OCI-LY1 (cell line): ENCODE measurements at regions not wholly inside any gene's neighbourhood (a gene's known extent, or its start where the extent isn't known, plus 50 kb on each side); places are given as distances from the start of the nearest gene placed in this dataset.

Source experiments
- H2AFZ ChIP-seq: fragments of 200-600 bp; sonication (generic), shearing (Covaris generic); 2 replicates; pipeline ENCODE4 v1.6.0; 2014; ENCODE audit warnings: antibody characterized with exemption, mild to moderate bottlenecking, low read length
- H3F3A ChIP-seq: fragments of 200-600 bp; sonication (generic), shearing (Covaris generic); 2 replicates; pipeline ENCODE4 v1.6.0; 2014; ENCODE audit warnings: mild to moderate bottlenecking, antibody characterized with exemption, low read length, moderate library complexity; ENCODE audit not compliant: insufficient read depth
- H3K27ac ChIP-seq: fragments of 200-600 bp; sonication (generic); 2 replicates; pipeline ENCODE4 v1.5.1; 2014; ENCODE audit warnings: low read length, mixed run types, mild to moderate bottlenecking, low read depth; ENCODE audit not compliant: poor library complexity, severe bottlenecking
- H3K27me3 ChIP-seq: fragments of 200-600 bp; sonication (generic); 2 replicates; pipeline ENCODE4 v1.6.0; 2014; ENCODE audit warnings: antibody characterized with exemption, mild to moderate bottlenecking, low read length, moderate library complexity; ENCODE audit not compliant: insufficient read depth
- H3K36me3 ChIP-seq: fragments of 200-600 bp; sonication (generic); 2 replicates; pipeline ENCODE4 v1.6.1; 2014; ENCODE audit warnings: mild to moderate bottlenecking, antibody characterized with exemption, low read length, moderate library complexity, mixed read lengths; ENCODE audit not compliant: insufficient read depth
- H3K4me1 ChIP-seq: fragments of 200-600 bp; sonication (generic); 2 replicates; pipeline ENCODE4 v1.5.1; 2014; ENCODE audit warnings: mild to moderate bottlenecking, low read length, moderate library complexity; ENCODE audit not compliant: insufficient read depth, severe bottlenecking
- H3K4me2 ChIP-seq: fragments of 200-600 bp; sonication (generic), shearing (Covaris generic); 2 replicates; pipeline ENCODE4 v1.6.1; 2014; ENCODE audit warnings: low read length
- H3K4me3 ChIP-seq: fragments of 200-600 bp; sonication (generic); 2 replicates; pipeline ENCODE4 v1.5.1; 2014; ENCODE audit warnings: low read length, low read depth, mild to moderate bottlenecking, mixed read lengths; ENCODE audit not compliant: poor library complexity, severe bottlenecking
- H3K79me2 ChIP-seq: fragments of 200-600 bp; shearing (Covaris generic); 2 replicates; pipeline ENCODE4 v1.6.1; 2016; ENCODE audit warnings: mixed run types, low read length, mixed read lengths; ENCODE audit not compliant: insufficient read depth
- H3K9ac ChIP-seq: fragments of 200-600 bp; sonication (generic), shearing (Covaris generic); 2 replicates; pipeline ENCODE4 v1.6.1; 2014; ENCODE audit warnings: mild to moderate bottlenecking, low read length, mixed read lengths
- H3K9me2 ChIP-seq: fragments of 200-600 bp; sonication (generic), shearing (Covaris generic); 2 replicates; pipeline ENCODE4 v1.6.1; 2014; ENCODE audit warnings: low read depth, mild to moderate bottlenecking, low read length, mixed read lengths
- H3K9me3 ChIP-seq: fragments of 200-600 bp; shearing (Covaris generic); 2 replicates; pipeline ENCODE4 v1.6.1; 2014; ENCODE audit warnings: low read length, mixed read lengths
- H4K20me1 ChIP-seq: fragments of 200-600 bp; sonication (generic), shearing (Covaris generic); 2 replicates; pipeline ENCODE4 v1.6.0; 2016; ENCODE audit warnings: mild to moderate bottlenecking, low read length; ENCODE audit not compliant: insufficient read depth
- CTCF ChIP-seq: fragments of 200-600 bp; sonication (generic), shearing (Covaris generic); IDR thresholded peaks from 2 replicates; pipeline ENCODE4 v1.5.1; 2017; ENCODE audit warnings: mild to moderate bottlenecking, antibody characterized with exemption, low read length, moderate library complexity, mixed read lengths
- EZH2 ChIP-seq: fragments of 200-600 bp; sonication (generic), shearing (Covaris generic); IDR thresholded peaks from 2 replicates; pipeline ENCODE4 v1.8.0; 2017; ENCODE audit warnings: borderline replicate concordance, mixed run types, mild to moderate bottlenecking, antibody characterized with exemption, low read length, moderate library complexity, mixed read lengths

GRCh38 chr1:9476790-9477463 is 62.3 kb upstream of the SLC25A33 start:
- TF ChIP-seq EZH2 = no peak
- TF ChIP-seq CTCF = no peak
- Histone ChIP-seq H4K20me1 (no peaks in the 10 kb centered on the region), H3F3A (no peaks in the 10 kb centered on the region), H3K9me2 (no peaks in the 10 kb centered on the region), H3K36me3 (no peaks in the 10 kb centered on the region), H3K27ac (no peak overlapping the region), H3K4me3 (no peak overlapping the region), H3K27me3 (peaks cover 4% of the 10 kb centered on the region), H3K9ac (no peak overlapping the region), H3K4me2 (no peak overlapping the region), H3K4me1 (no peaks in the 10 kb centered on the region), H2AFZ (no peak overlapping the region), H3K79me2 (no peaks in the 10 kb centered on the region), H3K9me3 (no peaks in the 10 kb centered on the region)

- no peak for TF ChIP-seq EZH2
- TF ChIP-seq CTCF = no peak
- Histone ChIP-seq H3K4me1 (no peaks in the 10 kb centered on the region), H3F3A (no peaks in the 10 kb centered on the region), H3K9me2 (no peaks in the 10 kb centered on the region), H3K9me3 (no peaks in the 10 kb centered on the region), H3K27ac (no peak overlapping the region), H3K79me2 (no peaks in the 10 kb centered on the region), H3K4me2 (no peak overlapping the region), H3K4me3 (no peak overlapping the region), H2AFZ (no peak overlapping the region), H3K27me3 (peaks cover 5% of the 10 kb centered on the region), H3K36me3 (no peaks in the 10 kb centered on the region), H4K20me1 (no peaks in the 10 kb centered on the region), H3K9ac (no peak overlapping the region)
Observed at GRCh38 chr1:9477535-9477934, 61.7 kb upstream of the SLC25A33 start.

GRCh38 chr1:9478021-9478420 is 61.2 kb upstream of the SLC25A33 start:
- no peaks in the 10 kb centered on the region for H3K36me3 ChIP-seq

More at GRCh38 chr1:9478021-9478420, 61.2 kb upstream of the SLC25A33 start:
- H3K9ac ChIP-seq = no peak overlapping the region
- TF ChIP-seq CTCF (no peak), EZH2 (no peak)
- H3K9me2 ChIP-seq = no peaks in the 10 kb centered on the region
- H3K4me2 ChIP-seq = no peak overlapping the region
- no peak overlapping the region for H3K27ac ChIP-seq
- no peaks in the 10 kb centered on the region for H3K79me2 ChIP-seq
- no peak overlapping the region for H2AFZ ChIP-seq
- peaks cover 7% of the 10 kb centered on the region for H3K27me3 ChIP-seq
- H4K20me1 ChIP-seq = no peaks in the 10 kb centered on the region
- H3K4me3 ChIP-seq = no peak overlapping the region
- H3K4me1 ChIP-seq = no peaks in the 10 kb centered on the region
- H3F3A ChIP-seq = no peaks in the 10 kb centered on the region
- no peaks in the 10 kb centered on the region for H3K9me3 ChIP-seq
